Thymus (tissue), 11 donors: ENCODE measurements at regions not wholly inside any gene's neighbourhood (a gene's known extent, or its start where the extent isn't known, plus 50 kb on each side); places are given as distances from the start of the nearest gene placed in this dataset.

ENCODE experiments used
- DNase-seq, 9 donors: peaks; one replicate each; pipeline ENCODE4 v3.0.0-alpha.2; 2013; ENCODE audit warnings: low spot score in 9 of 9, low read depth in 6 of 9, missing footprints in 1 of 9
- H3K27ac ChIP-seq, 2 donors: one replicate each; pipeline ENCODE4 v1.5.1; 2013; ENCODE audit warnings: control low read depth in 1 of 2, low read depth in 1 of 2, low read length in 1 of 2, mild to moderate bottlenecking in 1 of 2, moderate library complexity in 1 of 2
- H3K27me3 ChIP-seq, 2 donors: one replicate each; pipeline ENCODE4 v1.5.1; 2013; ENCODE audit warnings: low read length in 1 of 2; ENCODE audit not compliant: control insufficient read depth in 2 of 2, insufficient read depth in 1 of 2
- H3K36me3 ChIP-seq, 2 donors: one replicate each; pipeline ENCODE4 v1.5.1; 2013; ENCODE audit warnings: low read length in 1 of 2, mild to moderate bottlenecking in 1 of 2, moderate library complexity in 1 of 2; ENCODE audit not compliant: control insufficient read depth in 2 of 2, insufficient read depth in 2 of 2
- H3K4me1 ChIP-seq, 2 donors: one replicate each; pipeline ENCODE4 v1.5.1; 2013; ENCODE audit warnings: low read length in 2 of 2; ENCODE audit not compliant: control insufficient read depth in 2 of 2, insufficient read depth in 2 of 2
- H3K4me3 ChIP-seq, 2 donors: one replicate each; pipeline ENCODE4 v1.5.1; 2013; ENCODE audit warnings: low read length in 2 of 2, control low read depth in 1 of 2, mild to moderate bottlenecking in 1 of 2
- H3K9me3 ChIP-seq, 2 donors: one replicate each; pipeline ENCODE4 v1.5.1; 2013; ENCODE audit warnings: low read length in 1 of 2, mild to moderate bottlenecking in 1 of 2; ENCODE audit not compliant: control insufficient read depth in 2 of 2, insufficient read depth in 1 of 2
- WGBS: extraction: QIAGEN DNeasy Blood & Tissue Kit; methylation state at CpG from one replicate; pipeline ENCODE4 v1.1.7; 2013; 5-methylcytosine and 5-hydroxymethylcytosine counted together
- donor health status: healthy.

GRCh38 chr15:98322581-98322980 is 325.8 kb upstream of the IGF1R start:
- Histone ChIP-seq H3K27ac (peak overlapping the region in 1 of 2 donors; percentile 19), H3K27me3 (no peaks in the 10 kb centered on the region), H3K9me3 (no peaks in the 10 kb centered on the region), H3K36me3 (no peaks in the 10 kb centered on the region), H3K4me3 (no peak overlapping the region), H3K4me1 (peaks cover 0 to 5% of the 10 kb centered on the region in 2 donors)
- WGBS: 94% methylated on average over 4 of the region's 4 CpGs
- no peak for DNase-seq

- peaks cover 0 to 5% of the 10 kb centered on the region in 2 donors for H3K4me1 ChIP-seq
- DNase-seq: no peak
- no peaks in the 10 kb centered on the region for H3K27me3 ChIP-seq
- no peak overlapping the region for H3K4me3 ChIP-seq
- H3K27ac ChIP-seq: no peak overlapping the region
- no peaks in the 10 kb centered on the region for H3K9me3 ChIP-seq
- 71% methylated on average over 2 of the region's 2 CpGs for WGBS
- H3K36me3 ChIP-seq: no peaks in the 10 kb centered on the region
These were observed 323.9 kb upstream of the IGF1R start for GRCh38 chr15:98324341-98324970.

GRCh38 chr15:98326804-98327203 is 321.5 kb upstream of the IGF1R start:
- peaks cover 0 to 2% of the 10 kb centered on the region in 2 donors for H3K4me1 ChIP-seq
- H3K4me3 ChIP-seq: no peak overlapping the region
- H3K27ac ChIP-seq: no peak overlapping the region
- H3K27me3 ChIP-seq: no peaks in the 10 kb centered on the region
- 80% methylated on average over 5 of the region's 5 CpGs for WGBS
- DNase-seq: no peak
- H3K36me3 ChIP-seq: no peaks in the 10 kb centered on the region
- H3K9me3 ChIP-seq: no peaks in the 10 kb centered on the region

- no peaks in the 10 kb centered on the region for H3K9me3 ChIP-seq
- no peak overlapping the region for H3K4me3 ChIP-seq
- DNase-seq: no peak
- H3K27me3 ChIP-seq: no peaks in the 10 kb centered on the region
- 82% methylated on average over 8 of the region's 8 CpGs for WGBS
- no peaks in the 10 kb centered on the region for H3K4me1 ChIP-seq
- no peak overlapping the region for H3K27ac ChIP-seq
- no peaks in the 10 kb centered on the region for H3K36me3 ChIP-seq
These were observed 318.1 kb upstream of the IGF1R start for GRCh38 chr15:98330258-98330657.

- H3K4me1 ChIP-seq: no peaks in the 10 kb centered on the region
- no peak overlapping the region for H3K4me3 ChIP-seq
- H3K9me3 ChIP-seq: no peaks in the 10 kb centered on the region
- H3K27me3 ChIP-seq: no peaks in the 10 kb centered on the region
- WGBS: 58% methylated on average over 10 of the region's 10 CpGs
- DNase-seq: no peak
- H3K36me3 ChIP-seq: no peaks in the 10 kb centered on the region
- H3K27ac ChIP-seq: no peak overlapping the region
These were observed 317.5 kb upstream of the IGF1R start for GRCh38 chr15:98330692-98331435.

- Histone ChIP-seq H3K9me3 (no peaks in the 10 kb centered on the region), H3K27me3 (no peaks in the 10 kb centered on the region), H3K4me3 (no peak overlapping the region), H3K27ac (no peak overlapping the region), H3K36me3 (no peaks in the 10 kb centered on the region), H3K4me1 (no peaks in the 10 kb centered on the region)
- DNase-seq: no peak
- WGBS: 97% methylated on average over 4 of the region's 4 CpGs
These were observed 316.7 kb upstream of the IGF1R start for GRCh38 chr15:98331676-98332075.

GRCh38 chr15:98333251-98333650 is 315.1 kb upstream of the IGF1R start:
- H3K27me3 ChIP-seq: no peaks in the 10 kb centered on the region
- H3K4me1 ChIP-seq: no peaks in the 10 kb centered on the region
- H3K27ac ChIP-seq: no peak overlapping the region
- DNase-seq: no peak
- no peaks in the 10 kb centered on the region for H3K9me3 ChIP-seq
- 94% methylated on average over 7 of the region's 7 CpGs for WGBS
- no peaks in the 10 kb centered on the region for H3K36me3 ChIP-seq
- H3K4me3 ChIP-seq: no peak overlapping the region

- H3K36me3 ChIP-seq: no peaks in the 10 kb centered on the region
- H3K27me3 ChIP-seq: no peaks in the 10 kb centered on the region
- H3K4me1 ChIP-seq: no peaks in the 10 kb centered on the region
- no peak overlapping the region for H3K27ac ChIP-seq
- 96% methylated on average over 3 of the region's 3 CpGs for WGBS
- no peaks in the 10 kb centered on the region for H3K9me3 ChIP-seq
- no peak overlapping the region for H3K4me3 ChIP-seq
- no peak for DNase-seq
These were observed 305.4 kb upstream of the IGF1R start for GRCh38 chr15:98342911-98343310.

GRCh38 chr15:98344591-98344990 is 303.7 kb upstream of the IGF1R start:
- Histone ChIP-seq H3K36me3 (no peaks in the 10 kb centered on the region), H3K27ac (no peak overlapping the region), H3K9me3 (no peaks in the 10 kb centered on the region), H3K4me1 (no peaks in the 10 kb centered on the region), H3K4me3 (no peak overlapping the region), H3K27me3 (no peaks in the 10 kb centered on the region)
- 98% methylated on average over 2 of the region's 2 CpGs for WGBS
- DNase-seq: no peak
